Cardiac fibroblast (primary cell): ENCODE measurements at regions not wholly inside any gene's neighbourhood (a gene's known extent, or its start where the extent isn't known, plus 50 kb on each side); places are given as distances from the start of the nearest gene placed in this dataset.

Source experiments
- DNase-seq, 2 donors: peaks; one replicate each; pipeline versions ENCODE4 v3.0.0 to v3.0.0-alpha.2; 2010; ENCODE audit warnings: low read depth in 2 of 2
- H3K4me3 ChIP-seq, 2 donors: replicated peaks in 1 of 2; 1 replicate in 1 of 2; 2 replicates in 1 of 2; pipeline ENCODE4 v1.5.1; 2011; ENCODE audit warnings: low read depth in 2 of 2, low read length in 2 of 2, mild to moderate bottlenecking in 2 of 2, moderate library complexity in 1 of 2
- TF ChIP-seq, protein P1 (sequence below): IDR thresholded peaks from one replicate; pipeline ENCODE4 v1.5.1; 2011; ENCODE audit warnings: low read depth, mild to moderate bottlenecking, low read length, inconsistent platforms

DNA sequence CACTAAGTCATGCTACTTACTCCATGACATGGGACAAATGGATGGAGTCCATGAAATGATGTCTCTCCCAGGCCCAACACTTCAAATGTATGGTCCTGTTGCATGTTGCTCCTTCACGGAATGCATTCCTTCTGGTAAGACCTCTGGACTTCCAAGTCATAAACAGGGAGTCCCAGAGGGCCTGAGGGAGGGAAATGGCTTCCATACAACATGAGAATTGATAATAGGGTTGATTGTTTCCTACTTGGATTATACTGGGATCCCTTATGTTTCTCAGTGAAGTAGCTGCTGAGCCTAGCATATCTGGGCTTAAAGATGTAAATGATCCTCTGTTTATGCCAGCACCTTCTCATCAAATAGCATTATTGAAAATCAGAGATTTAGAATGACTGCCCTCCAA, 104.2 kb upstream of the MAGI3 start:
- TF ChIP-seq, protein P1, sequence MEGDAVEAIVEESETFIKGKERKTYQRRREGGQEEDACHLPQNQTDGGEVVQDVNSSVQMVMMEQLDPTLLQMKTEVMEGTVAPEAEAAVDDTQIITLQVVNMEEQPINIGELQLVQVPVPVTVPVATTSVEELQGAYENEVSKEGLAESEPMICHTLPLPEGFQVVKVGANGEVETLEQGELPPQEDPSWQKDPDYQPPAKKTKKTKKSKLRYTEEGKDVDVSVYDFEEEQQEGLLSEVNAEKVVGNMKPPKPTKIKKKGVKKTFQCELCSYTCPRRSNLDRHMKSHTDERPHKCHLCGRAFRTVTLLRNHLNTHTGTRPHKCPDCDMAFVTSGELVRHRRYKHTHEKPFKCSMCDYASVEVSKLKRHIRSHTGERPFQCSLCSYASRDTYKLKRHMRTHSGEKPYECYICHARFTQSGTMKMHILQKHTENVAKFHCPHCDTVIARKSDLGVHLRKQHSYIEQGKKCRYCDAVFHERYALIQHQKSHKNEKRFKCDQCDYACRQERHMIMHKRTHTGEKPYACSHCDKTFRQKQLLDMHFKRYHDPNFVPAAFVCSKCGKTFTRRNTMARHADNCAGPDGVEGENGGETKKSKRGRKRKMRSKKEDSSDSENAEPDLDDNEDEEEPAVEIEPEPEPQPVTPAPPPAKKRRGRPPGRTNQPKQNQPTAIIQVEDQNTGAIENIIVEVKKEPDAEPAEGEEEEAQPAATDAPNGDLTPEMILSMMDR: no peak
- no peak for DNase-seq
- H3K4me3 ChIP-seq: no peak overlapping the region

DNA sequence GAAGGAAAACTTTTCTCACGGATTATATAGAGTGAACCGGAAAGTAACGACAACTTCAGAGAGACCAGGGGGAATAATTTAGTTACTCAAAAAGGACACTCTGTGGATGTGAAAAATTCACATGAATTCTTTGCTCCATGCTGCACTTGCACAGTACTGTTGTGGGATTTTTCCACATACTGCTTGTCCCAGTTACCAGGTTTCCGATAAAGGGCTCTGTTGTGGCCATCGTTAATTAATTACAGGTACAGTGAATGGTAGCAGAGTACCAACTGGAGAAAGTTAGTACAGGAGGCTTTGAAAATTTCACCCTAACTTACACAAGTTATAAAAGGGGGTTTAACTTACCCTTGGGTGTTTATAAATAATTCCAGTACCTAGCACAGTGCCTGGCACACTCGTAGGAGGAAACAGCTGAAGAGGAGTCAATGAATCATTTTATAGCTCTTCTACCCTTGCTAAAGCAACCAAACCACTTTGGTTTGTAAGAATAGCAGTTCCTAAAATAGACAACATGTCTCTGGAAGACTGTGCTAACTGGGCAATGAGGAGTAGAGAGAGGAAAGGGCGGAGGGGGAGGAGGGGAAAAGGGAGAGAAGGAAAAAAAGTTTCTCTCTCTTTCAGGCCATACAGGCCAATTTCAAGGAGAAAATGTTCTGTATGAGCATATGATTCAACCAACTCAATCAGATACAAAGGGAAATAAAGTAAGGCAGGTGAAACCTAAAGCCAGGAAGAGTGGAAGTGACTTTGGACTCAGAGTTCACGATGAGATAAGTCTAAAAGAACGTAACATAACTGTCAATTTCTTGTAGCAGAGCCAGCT, 98.3 kb upstream of the MAGI3 start:
- TF ChIP-seq, protein P1: no peak
- H3K4me3 ChIP-seq: no peak overlapping the region
- no peak for DNase-seq

DNA sequence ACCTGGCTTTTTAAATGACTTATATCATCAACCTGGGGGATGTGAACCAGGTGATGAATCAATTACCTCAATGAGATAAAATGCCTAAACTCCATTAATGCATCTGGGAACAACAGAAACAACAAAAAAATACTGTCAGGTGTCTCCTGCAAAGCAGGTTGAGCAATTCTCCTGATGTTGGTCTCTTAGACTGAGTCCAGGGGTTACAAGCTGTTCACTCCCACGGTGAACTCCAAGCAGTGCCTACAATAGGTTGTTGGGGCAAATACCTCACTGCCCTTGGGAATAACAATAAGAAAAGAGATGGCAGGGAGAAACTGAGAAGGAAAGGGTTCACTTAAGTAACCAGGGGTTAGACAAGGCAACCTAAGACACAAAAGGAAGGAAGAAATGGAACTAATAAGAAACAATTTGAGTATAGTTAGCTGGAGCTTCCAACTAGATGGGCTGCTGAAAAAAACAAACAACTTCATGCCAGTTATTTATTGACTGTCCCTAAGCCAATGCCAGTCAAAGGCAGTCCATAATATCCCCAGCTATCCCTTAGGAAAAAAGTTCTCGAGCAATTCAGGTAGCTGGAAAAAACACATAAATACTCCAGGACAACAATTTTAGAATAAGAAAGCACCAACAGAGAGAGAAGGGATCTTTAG, 97.6 kb upstream of the MAGI3 start:
- no peak overlapping the region for H3K4me3 ChIP-seq
- TF ChIP-seq, protein P1: no peak
- no peak for DNase-seq

DNA sequence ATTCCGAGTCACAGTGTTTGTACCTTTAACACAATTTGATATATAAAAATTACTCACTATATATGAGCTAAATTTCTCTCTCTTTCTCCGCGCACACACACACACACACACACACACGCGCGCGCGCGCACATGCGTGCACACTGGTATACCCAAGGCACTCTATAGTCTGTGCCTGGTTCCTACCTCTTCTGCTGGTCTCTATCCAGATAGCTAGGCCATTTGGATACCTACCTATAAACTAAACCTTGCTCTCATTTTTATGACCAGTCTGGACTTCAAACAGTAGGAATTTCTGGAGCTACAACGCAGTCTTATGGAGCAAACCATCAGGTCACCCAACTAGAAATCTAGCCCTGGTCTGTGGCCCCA, 97.1 kb upstream of the MAGI3 start:
- TF ChIP-seq, protein P1: no peak
- DNase-seq: no peak
- no peak overlapping the region for H3K4me3 ChIP-seq

DNA sequence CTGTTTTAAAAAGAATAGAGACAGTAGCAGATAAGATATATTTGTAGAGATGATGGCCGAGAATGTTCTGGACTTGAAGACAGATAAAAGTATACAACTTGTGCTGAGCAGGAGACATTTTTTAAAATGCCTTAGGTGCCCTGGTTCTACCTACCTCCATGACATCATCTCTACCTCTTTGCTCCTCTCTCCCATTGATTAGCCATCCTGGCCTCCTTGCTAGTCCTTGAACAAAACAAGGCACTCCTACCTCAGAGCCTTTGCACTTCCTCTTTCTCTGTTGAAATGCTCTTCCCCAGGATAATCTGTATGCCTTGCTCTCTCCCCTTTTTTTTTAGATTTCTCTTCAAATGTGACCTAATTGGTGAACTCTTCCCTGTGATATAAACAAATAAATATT, 92.6 kb upstream of the MAGI3 start:
- TF ChIP-seq, protein P1: no peak
- DNase-seq: no peak
- no peak overlapping the region for H3K4me3 ChIP-seq

DNA sequence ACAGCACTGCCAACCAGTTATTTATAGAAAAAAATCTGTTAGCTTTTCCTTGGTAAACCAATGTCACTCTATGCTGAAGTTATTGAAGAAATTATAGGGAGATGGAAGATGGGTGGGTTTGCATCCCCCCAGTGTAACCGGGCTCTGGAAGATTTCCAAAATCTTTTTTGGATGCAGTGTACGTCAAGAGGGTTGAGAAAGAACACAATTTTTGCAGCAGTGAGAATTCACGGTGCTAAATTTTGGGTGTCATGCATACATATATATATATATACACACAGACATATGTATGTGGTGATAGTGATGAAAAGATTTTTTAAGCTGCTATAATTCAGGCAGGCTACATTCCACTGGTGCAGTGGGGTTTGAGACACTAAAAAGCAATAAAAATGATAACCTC, 91.4 kb upstream of the MAGI3 start:
- H3K4me3 ChIP-seq: no peak overlapping the region
- no peak for DNase-seq
- TF ChIP-seq, protein P1: no peak
